HepG2 (cell line): ENCODE measurements at regions not wholly inside any gene's neighbourhood (a gene's known extent, or its start where the extent isn't known, plus 50 kb on each side); places are given as distances from the start of the nearest gene placed in this dataset.
A peak's percentile ranks its signal among the peaks of the same experiment; 100 is the strongest.

Experiments
- GABPB1 ChIP-seq: IDR thresholded peaks from 2 replicates; pipeline ENCODE4 v1.6.1; 2016; ENCODE audit warnings: mild to moderate bottlenecking, missing genetic modification reagents, moderate library complexity, missing compliant biosample characterization
- GATA4 ChIP-seq: sonication (generic); IDR thresholded peaks from 2 replicates; pipeline ENCODE4 v1.6.1; 2016; ENCODE audit warnings: antibody characterized with exemption, low read depth, borderline replicate concordance
- NBN ChIP-seq: fragments of 450-650 bp; conservative IDR thresholded peaks from 2 replicates; pipeline ENCODE4 v1.6.1; 2017
- PAXIP1 ChIP-seq: sonication (generic); formaldehyde crosslinking; conservative IDR thresholded peaks from 2 replicates; pipeline ENCODE4 v1.4.0; 2020; ENCODE audit warnings: mild to moderate bottlenecking, missing genetic modification reagents, moderate library complexity
- PREB ChIP-seq: sonication (generic); formaldehyde crosslinking; IDR thresholded peaks from 2 replicates; pipeline ENCODE4 v1.4.0; 2020; ENCODE audit warnings: missing genetic modification reagents
- REPIN1 ChIP-seq: sonication (generic); formaldehyde crosslinking; IDR thresholded peaks from 2 replicates; pipeline ENCODE4 v1.8.0; 2022; ENCODE audit warnings: missing genetic modification reagents, low read depth, mild to moderate bottlenecking, borderline replicate concordance
- RFXAP ChIP-seq: sonication (generic); formaldehyde crosslinking; IDR thresholded peaks from 2 replicates; pipeline ENCODE4 v1.4.0; 2020; ENCODE audit warnings: missing genetic modification reagents, borderline replicate concordance
- SMYD3 ChIP-seq: sonication (generic); formaldehyde crosslinking; IDR thresholded peaks from 2 replicates; pipeline ENCODE4 v1.8.1; 2023; ENCODE audit warnings: mild to moderate bottlenecking, missing genetic modification reagents
- SRF ChIP-seq: IDR thresholded peaks from 2 replicates; pipeline ENCODE4 v1.6.1; 2011; ENCODE audit warnings: mild to moderate bottlenecking, low read depth, low read length, moderate library complexity
- U2AF2 ChIP-seq: fragments of 200-400 bp; formaldehyde crosslinking; IDR thresholded peaks from 2 replicates; pipeline ENCODE4 v1.6.1; 2017; ENCODE audit warnings: low read depth, mild to moderate bottlenecking, low read length
- ZBTB7B ChIP-seq: sonication (generic); formaldehyde crosslinking; IDR thresholded peaks from 2 replicates; pipeline ENCODE4 v1.4.0; 2020; ENCODE audit warnings: missing genetic modification reagents
- ZMYM4 ChIP-seq: sonication (generic); formaldehyde crosslinking; IDR thresholded peaks from 2 replicates; pipeline ENCODE4 v1.8.1; 2023; ENCODE audit warnings: mild to moderate bottlenecking, missing genetic modification reagents
- ZNF124 ChIP-seq: sonication (generic); formaldehyde crosslinking; IDR thresholded peaks from 2 replicates; pipeline ENCODE4 v1.4.0; 2020; ENCODE audit warnings: missing genetic modification reagents
- ZNF354B ChIP-seq: sonication (generic); formaldehyde crosslinking; IDR thresholded peaks from 2 replicates; pipeline ENCODE4 v1.8.0; 2022; ENCODE audit warnings: mild to moderate bottlenecking, missing genetic modification reagents
- ZNF512 ChIP-seq: sonication (generic); formaldehyde crosslinking; IDR thresholded peaks from 2 replicates; pipeline ENCODE4 v1.4.0; 2020; ENCODE audit warnings: mild to moderate bottlenecking, missing genetic modification reagents
- ZNF512B ChIP-seq: sonication (generic); formaldehyde crosslinking; IDR thresholded peaks from 2 replicates; pipeline ENCODE4 v1.5.1; 2020; ENCODE audit warnings: missing genetic modification reagents, mild to moderate bottlenecking, borderline replicate concordance
- ZNF550 ChIP-seq: sonication (generic); formaldehyde crosslinking; IDR thresholded peaks from 2 replicates; pipeline ENCODE4 v1.4.0; 2020; ENCODE audit warnings: mild to moderate bottlenecking, missing genetic modification reagents, borderline replicate concordance
- ZNF670 ChIP-seq: sonication (generic); formaldehyde crosslinking; IDR thresholded peaks from 2 replicates; pipeline ENCODE4 v1.8.0; 2022; ENCODE audit warnings: mild to moderate bottlenecking, missing genetic modification reagents, borderline replicate concordance
- ZNF816 ChIP-seq: sonication (generic); formaldehyde crosslinking; IDR thresholded peaks from 2 replicates; pipeline ENCODE4 v1.8.0; 2022; ENCODE audit warnings: missing genetic modification reagents, mild to moderate bottlenecking, borderline replicate concordance
- ZSCAN29 ChIP-seq: sonication (generic); formaldehyde crosslinking; conservative IDR thresholded peaks from 2 replicates; pipeline ENCODE4 v1.4.0; 2020; ENCODE audit warnings: mild to moderate bottlenecking, missing genetic modification reagents

GRCh38 chr2:45273412-45274249 lies 264.4 kb upstream of the SIX2 start (continued):
- TF ChIP-seq ZNF124 = peak; percentile 80
- peak; percentile 84 for TF ChIP-seq REPIN1 (CRISPR knock-in tag)
- peak; percentile 96 for TF ChIP-seq SMYD3 (CRISPR knock-in tag)
- TF ChIP-seq RFXAP (CRISPR knock-in tag) = no peak
- TF ChIP-seq ZNF550 (CRISPR knock-in tag) = no peak
- TF ChIP-seq PREB (CRISPR knock-in tag) = no peak
- TF ChIP-seq ZNF816 (CRISPR knock-in tag) = no peak; the same call in 1 of the 2 replicates
- no peak for TF ChIP-seq NBN
- TF ChIP-seq ZNF670 (CRISPR knock-in tag) = no peak
- TF ChIP-seq GABPB1 (CRISPR knock-in tag) = peak; percentile 44; the same call in 1 of the 2 replicates
- peak; percentile 94 for TF ChIP-seq ZNF512B (CRISPR knock-in tag)
- TF ChIP-seq ZNF354B = no peak
- TF ChIP-seq SRF = no peak
- TF ChIP-seq GATA4 = peak; percentile 87
- peak; percentile 89 for TF ChIP-seq ZBTB7B (CRISPR knock-in tag)
- no peak for TF ChIP-seq ZNF512 (CRISPR knock-in tag)
- TF ChIP-seq PAXIP1 (CRISPR knock-in tag) = peak; percentile 97
- peak; percentile 76 for TF ChIP-seq ZMYM4 (CRISPR knock-in tag)
- TF ChIP-seq ZSCAN29 (CRISPR knock-in tag) = 0 out of 2 replicates have a peak, but pooled peaks have one; percentile 72
- no peak for TF ChIP-seq U2AF2
